ENCODE measurements at regions not wholly inside any gene's neighbourhood (a gene's known extent, or its start where the extent isn't known, plus 50 kb on each side); places are given as distances from the start of the nearest gene placed in this dataset.

DNA sequence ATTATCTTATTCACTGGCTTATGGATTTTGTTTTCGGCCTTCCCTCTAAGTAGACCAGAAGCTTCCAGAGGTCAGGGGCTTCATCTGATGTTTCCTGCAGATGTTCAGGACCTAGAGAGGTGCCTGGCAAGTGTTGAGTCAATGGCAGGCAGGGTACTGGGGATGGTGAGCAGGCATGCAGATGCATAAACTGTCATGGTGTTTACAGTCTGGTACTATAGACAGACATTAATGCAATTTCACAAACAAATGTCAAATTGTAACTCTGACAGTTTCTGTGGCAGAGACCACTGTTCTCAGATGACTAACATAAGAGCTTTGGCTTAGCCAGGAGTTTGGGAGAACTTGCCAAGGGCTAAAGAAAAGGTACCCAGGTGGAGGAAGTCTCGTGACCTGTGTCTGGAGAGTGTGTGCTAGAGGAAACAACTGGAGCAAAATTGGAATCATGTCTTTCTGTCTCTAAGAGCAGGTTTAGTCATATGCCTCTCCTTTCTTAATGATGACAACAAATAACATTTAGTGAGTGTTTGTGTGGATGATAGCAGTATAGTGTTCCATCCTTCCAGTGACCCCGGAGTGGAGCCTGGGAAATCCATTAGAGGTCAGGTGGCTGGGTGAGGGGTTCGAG lies 53.7 kb upstream of the TRAK1 start:
- TF ChIP-seq, protein P1, sequence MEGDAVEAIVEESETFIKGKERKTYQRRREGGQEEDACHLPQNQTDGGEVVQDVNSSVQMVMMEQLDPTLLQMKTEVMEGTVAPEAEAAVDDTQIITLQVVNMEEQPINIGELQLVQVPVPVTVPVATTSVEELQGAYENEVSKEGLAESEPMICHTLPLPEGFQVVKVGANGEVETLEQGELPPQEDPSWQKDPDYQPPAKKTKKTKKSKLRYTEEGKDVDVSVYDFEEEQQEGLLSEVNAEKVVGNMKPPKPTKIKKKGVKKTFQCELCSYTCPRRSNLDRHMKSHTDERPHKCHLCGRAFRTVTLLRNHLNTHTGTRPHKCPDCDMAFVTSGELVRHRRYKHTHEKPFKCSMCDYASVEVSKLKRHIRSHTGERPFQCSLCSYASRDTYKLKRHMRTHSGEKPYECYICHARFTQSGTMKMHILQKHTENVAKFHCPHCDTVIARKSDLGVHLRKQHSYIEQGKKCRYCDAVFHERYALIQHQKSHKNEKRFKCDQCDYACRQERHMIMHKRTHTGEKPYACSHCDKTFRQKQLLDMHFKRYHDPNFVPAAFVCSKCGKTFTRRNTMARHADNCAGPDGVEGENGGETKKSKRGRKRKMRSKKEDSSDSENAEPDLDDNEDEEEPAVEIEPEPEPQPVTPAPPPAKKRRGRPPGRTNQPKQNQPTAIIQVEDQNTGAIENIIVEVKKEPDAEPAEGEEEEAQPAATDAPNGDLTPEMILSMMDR (IDR thresholded peaks at IDR 0.05): no peak
- TF ChIP-seq ZFX (IDR thresholded peaks at IDR 0.05; ENCODE audit: borderline replicate concordance): no peak
